ENCODE measurements at regions not wholly inside any gene's neighbourhood (a gene's known extent, or its start where the extent isn't known, plus 50 kb on each side); places are given as distances from the start of the nearest gene placed in this dataset.

DNA sequence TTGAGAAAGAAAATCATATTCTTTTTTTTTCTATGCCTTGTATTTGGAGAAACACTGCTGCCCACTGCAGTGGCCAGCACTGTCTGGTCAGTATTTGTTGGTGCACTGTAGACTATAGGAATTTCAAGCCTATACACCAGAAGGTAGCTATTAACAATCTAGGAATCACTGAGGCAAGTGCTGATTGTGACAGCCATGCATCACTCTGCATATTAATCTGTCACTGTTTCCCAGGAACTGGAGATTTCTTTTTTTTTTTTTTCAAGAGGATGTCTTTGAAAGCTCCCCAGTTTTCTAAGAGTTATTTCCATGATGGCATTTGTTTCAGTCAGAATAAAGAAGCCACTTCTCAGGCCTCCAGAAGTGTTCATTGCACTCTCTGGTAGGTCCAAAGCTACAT, 737.8 kb upstream of the PTBP2 start:
- Histone ChIP-seq H3K9ac (ENCODE audit: low read length) (no peak overlapping the region), H3K4me3 (ENCODE audit: insufficient read depth, low read length, poor library complexity, severe bottlenecking) (no peak overlapping the region), H3K27me3 (ENCODE audit: low read length) (no peaks in the 10 kb centered on the region), H3K79me2 (ENCODE audit: insufficient read depth, low read length) (no peaks in the 10 kb centered on the region), H3F3A (ENCODE audit: insufficient read depth) (no peaks in the 10 kb centered on the region), H3K27ac (ENCODE audit: low read depth, low read length) (no peak overlapping the region), H3K36me3 (ENCODE audit: low read length) (no peaks in the 10 kb centered on the region), H2AFZ (ENCODE audit: low read depth, low read length, severe bottlenecking) (no peak overlapping the region), H3K9me3 (ENCODE audit: insufficient read depth, low read length) (no peaks in the 10 kb centered on the region), H4K20me1 (ENCODE audit: low read depth, low read length) (no peaks in the 10 kb centered on the region), H3K4me2 (ENCODE audit: low read depth, low read length, poor library complexity, severe bottlenecking) (no peak overlapping the region), H3K9me2 (replicated peaks; ENCODE audit: insufficient read depth, low read length) (no peaks in the 10 kb centered on the region)
- TF ChIP-seq, protein P1, sequence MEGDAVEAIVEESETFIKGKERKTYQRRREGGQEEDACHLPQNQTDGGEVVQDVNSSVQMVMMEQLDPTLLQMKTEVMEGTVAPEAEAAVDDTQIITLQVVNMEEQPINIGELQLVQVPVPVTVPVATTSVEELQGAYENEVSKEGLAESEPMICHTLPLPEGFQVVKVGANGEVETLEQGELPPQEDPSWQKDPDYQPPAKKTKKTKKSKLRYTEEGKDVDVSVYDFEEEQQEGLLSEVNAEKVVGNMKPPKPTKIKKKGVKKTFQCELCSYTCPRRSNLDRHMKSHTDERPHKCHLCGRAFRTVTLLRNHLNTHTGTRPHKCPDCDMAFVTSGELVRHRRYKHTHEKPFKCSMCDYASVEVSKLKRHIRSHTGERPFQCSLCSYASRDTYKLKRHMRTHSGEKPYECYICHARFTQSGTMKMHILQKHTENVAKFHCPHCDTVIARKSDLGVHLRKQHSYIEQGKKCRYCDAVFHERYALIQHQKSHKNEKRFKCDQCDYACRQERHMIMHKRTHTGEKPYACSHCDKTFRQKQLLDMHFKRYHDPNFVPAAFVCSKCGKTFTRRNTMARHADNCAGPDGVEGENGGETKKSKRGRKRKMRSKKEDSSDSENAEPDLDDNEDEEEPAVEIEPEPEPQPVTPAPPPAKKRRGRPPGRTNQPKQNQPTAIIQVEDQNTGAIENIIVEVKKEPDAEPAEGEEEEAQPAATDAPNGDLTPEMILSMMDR (IDR thresholded peaks at IDR 0.05; ENCODE audit: insufficient read depth, low read length, poor library complexity, severe bottlenecking) = no peak
- TF ChIP-seq EZH2phosphoT487 (conservative IDR thresholded peaks at IDR 0.05; ENCODE audit: low read length) = no peak

DNA sequence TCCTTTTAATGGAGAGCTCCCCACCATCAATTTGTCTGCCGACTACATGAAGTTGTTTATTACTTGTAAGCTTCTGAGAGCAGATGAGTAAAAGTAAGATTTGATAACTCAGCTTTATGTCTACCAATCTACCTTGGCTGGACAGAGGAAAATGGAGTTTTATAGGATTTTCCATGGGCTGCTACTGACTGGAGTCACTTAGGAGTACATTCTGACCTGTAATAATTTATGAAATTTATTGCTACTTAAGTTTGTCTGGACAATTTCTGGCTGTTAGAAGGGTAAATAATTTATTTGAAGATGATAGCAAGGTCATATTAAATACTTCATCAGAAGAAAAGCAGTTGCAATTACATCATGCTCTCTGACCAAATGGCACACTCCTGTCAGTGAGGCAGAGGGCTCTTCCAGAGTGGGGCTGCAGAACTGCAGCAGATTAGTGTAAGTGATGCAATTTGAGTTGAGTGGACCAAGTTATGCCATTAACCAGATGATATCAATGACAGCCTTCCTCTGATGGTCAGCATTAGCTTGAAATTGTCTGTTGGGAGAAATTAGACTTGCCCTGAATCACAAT, 736.7 kb upstream of the PTBP2 start:
- Histone ChIP-seq H3K79me2 (ENCODE audit: insufficient read depth, low read length) (no peaks in the 10 kb centered on the region), H3K4me2 (ENCODE audit: low read depth, low read length, poor library complexity, severe bottlenecking) (no peak overlapping the region), H2AFZ (ENCODE audit: low read depth, low read length, severe bottlenecking) (no peak overlapping the region), H3K9me2 (replicated peaks; ENCODE audit: insufficient read depth, low read length) (no peaks in the 10 kb centered on the region), H3K27me3 (ENCODE audit: low read length) (no peaks in the 10 kb centered on the region), H3K36me3 (ENCODE audit: low read length) (no peaks in the 10 kb centered on the region), H3K27ac (ENCODE audit: low read depth, low read length) (no peak overlapping the region), H3K4me3 (ENCODE audit: insufficient read depth, low read length, poor library complexity, severe bottlenecking) (no peak overlapping the region), H3K9ac (ENCODE audit: low read length) (no peak overlapping the region), H4K20me1 (ENCODE audit: low read depth, low read length) (no peaks in the 10 kb centered on the region), H3F3A (ENCODE audit: insufficient read depth) (no peaks in the 10 kb centered on the region), H3K9me3 (ENCODE audit: insufficient read depth, low read length) (no peaks in the 10 kb centered on the region)
- TF ChIP-seq, protein P1 (IDR thresholded peaks at IDR 0.05; ENCODE audit: insufficient read depth, low read length, poor library complexity, severe bottlenecking) = no peak
- TF ChIP-seq EZH2phosphoT487 (conservative IDR thresholded peaks at IDR 0.05; ENCODE audit: low read length) = no peak

DNA sequence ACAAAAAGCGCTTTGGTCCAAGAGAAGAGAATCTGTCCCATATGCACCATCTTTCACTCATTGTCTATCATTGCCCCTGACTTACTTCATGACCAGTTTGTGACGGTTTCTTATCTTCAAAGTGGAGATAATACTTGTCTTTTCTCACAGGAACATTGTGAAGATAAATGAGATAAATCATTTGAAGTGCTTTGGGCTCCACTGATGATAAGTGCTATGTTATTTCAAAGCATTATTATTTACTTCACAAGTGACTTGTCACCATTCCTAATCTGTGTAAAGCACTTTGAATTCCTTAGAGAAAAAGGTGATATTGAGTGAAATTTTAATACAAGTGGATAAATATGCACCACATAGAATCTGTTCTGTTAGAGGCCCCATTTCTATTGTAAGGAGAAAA, 731.6 kb upstream of the PTBP2 start:
- TF ChIP-seq, protein P1 (IDR thresholded peaks at IDR 0.05; ENCODE audit: insufficient read depth, low read length, poor library complexity, severe bottlenecking) = no peak
- TF ChIP-seq EZH2phosphoT487 (conservative IDR thresholded peaks at IDR 0.05; ENCODE audit: low read length) = no peak
- H3K9me3 ChIP-seq (ENCODE audit: insufficient read depth, low read length) = no peaks in the 10 kb centered on the region
- no peak overlapping the region for H3K4me2 ChIP-seq (ENCODE audit: low read depth, low read length, poor library complexity, severe bottlenecking)
- H3K9me2 ChIP-seq (replicated peaks; ENCODE audit: insufficient read depth, low read length) = no peaks in the 10 kb centered on the region
- no peak overlapping the region for H3K4me3 ChIP-seq (ENCODE audit: insufficient read depth, low read length, poor library complexity, severe bottlenecking)
- no peak overlapping the region for H3K9ac ChIP-seq (ENCODE audit: low read length)
- no peaks in the 10 kb centered on the region for H3F3A ChIP-seq (ENCODE audit: insufficient read depth)
- H3K36me3 ChIP-seq (ENCODE audit: low read length) = no peaks in the 10 kb centered on the region
- H2AFZ ChIP-seq (ENCODE audit: low read depth, low read length, severe bottlenecking) = no peak overlapping the region
- H4K20me1 ChIP-seq (ENCODE audit: low read depth, low read length) = no peaks in the 10 kb centered on the region
- H3K79me2 ChIP-seq (ENCODE audit: insufficient read depth, low read length) = no peaks in the 10 kb centered on the region
- no peak overlapping the region for H3K27ac ChIP-seq (ENCODE audit: low read depth, low read length)
- H3K27me3 ChIP-seq (ENCODE audit: low read length) = no peaks in the 10 kb centered on the region
